Heart right ventricle (tissue), 16 donors: ENCODE measurements at regions not wholly inside any gene's neighbourhood (a gene's known extent, or its start where the extent isn't known, plus 50 kb on each side); places are given as distances from the start of the nearest gene placed in this dataset.

Source experiments
- ATAC-seq, 8 donors: fragments of 200-7000 bp; cut with Tn5 transposase; one replicate each; pipeline ENCODE4 v1.9.1; 2020; ENCODE audit warnings: mild to moderate bottlenecking in 8 of 8, moderate library complexity in 8 of 8, moderate number of reproducible peaks in 1 of 8
- DNase-seq, 2 donors: peaks; one replicate each; pipeline ENCODE4 v3.0.0-alpha.2; 2020
- H3K27ac ChIP-seq, 10 donors: fragments of 200-600 bp; sonication (generic) in 2 of 10; one replicate each; pipeline versions ENCODE4 v1.5.0 to v1.8.0; 2020 to 2022; ENCODE audit warnings: mild to moderate bottlenecking in 3 of 10
- H3K27me3 ChIP-seq, 7 donors: fragments of 200-600 bp; one replicate each; pipeline ENCODE4 v1.8.0; 2021 to 2022; ENCODE audit warnings: mild to moderate bottlenecking in 2 of 7
- H3K36me3 ChIP-seq, 9 donors: fragments of 200-600 bp; sonication (generic) in 1 of 9; one replicate each; pipeline versions ENCODE4 v1.5.0 to v1.8.0; 2020 to 2022; ENCODE audit warnings: mild to moderate bottlenecking in 2 of 9
- H3K4me1 ChIP-seq, 9 donors: fragments of 200-600 bp; sonication (generic) in 1 of 9; one replicate each; pipeline versions ENCODE4 v1.5.0 to v1.8.0; 2020 to 2022; ENCODE audit warnings: mild to moderate bottlenecking in 4 of 9
- H3K4me3 ChIP-seq, 10 donors: fragments of 200-600 bp; sonication (generic) in 2 of 10; one replicate each; pipeline versions ENCODE4 v1.5.0 to v1.8.0; 2020 to 2022; ENCODE audit warnings: mild to moderate bottlenecking in 7 of 10, moderate library complexity in 2 of 10
- H3K9me3 ChIP-seq, 11 donors: fragments of 200-600 bp in 10 of 11; sonication (generic) in 2 of 11; one replicate each; pipeline versions ENCODE4 v1.5.0 to v1.8.0; 2013 to 2022; ENCODE audit warnings: mild to moderate bottlenecking in 2 of 11, control low read depth in 1 of 11, moderate library complexity in 1 of 11
- CTCF ChIP-seq, 9 donors: fragments of 200-600 bp; sonication (generic) in 2 of 9; IDR thresholded peaks; one replicate each; pipeline versions ENCODE4 v1.5.0 to v1.8.0; 2021 to 2022; ENCODE audit warnings: antibody characterized with exemption in 9 of 9, mild to moderate bottlenecking in 5 of 9, moderate library complexity in 1 of 9
- WGBS, 2 donors: extraction: QIAGEN DNeasy Blood & Tissue Kit; methylation state at CpG; one replicate each; pipeline ENCODE4 v1.1.7; 2013; ENCODE audit warnings: inconsistent platforms in 1 of 2; 5-methylcytosine and 5-hydroxymethylcytosine counted together
- intact Hi-C, 10 donors: fragments of 100-400 bp; cut with DNase I; formaldehyde crosslinking; loops; one replicate each; pipeline versions ENCODE4 v1.11.1 to v1.14.2; 2022
- donor health status: Arrhythmogenic right ventricular cardiomyopathy.
- donor health status: ischemic (EF 13 %, LVEDD 7.1; RV severe dilation, severe dysfunction).
- donor health status: healthy with polysubstance abuse.
- donor health status: DM: no; HTN: yes; CAD: no.
- donor health status: DM: no; HTN: no; CAD: no.
- donor health status: ischemic (EF 25% LVEDD 6.9; RV normal size, moderate dysfunction).
- donor health status: ischemic (EF 25% LVEDD 5.7; RV mildly dilated, moderate dysfunction).
- donor health status: healthy.
- donor health status: DM: yes; HTN: yes; CAD: no.
- donor health status: Ischemic cardiomyopathy.
- donor health status: ischemic (EF 35%, LVEDD 5.7; RV mildly dilated, moderate dysfunction).
- donor health status: nonischemic (EF 11% LVEDD 7.7; RV severe dilation, severe dysfunction).
- donor health status: DM: yes; HTN: yes; CAD: no.
- donor health status: PGD.
- donor health status: ischemic (EF 29% LVEDD 5.4; RV normal size, mild dysfunction).
- donor health status: nonischemic (EF 23%, LVEDD 6.1; RV moderate dilation, normal function).

DNA sequence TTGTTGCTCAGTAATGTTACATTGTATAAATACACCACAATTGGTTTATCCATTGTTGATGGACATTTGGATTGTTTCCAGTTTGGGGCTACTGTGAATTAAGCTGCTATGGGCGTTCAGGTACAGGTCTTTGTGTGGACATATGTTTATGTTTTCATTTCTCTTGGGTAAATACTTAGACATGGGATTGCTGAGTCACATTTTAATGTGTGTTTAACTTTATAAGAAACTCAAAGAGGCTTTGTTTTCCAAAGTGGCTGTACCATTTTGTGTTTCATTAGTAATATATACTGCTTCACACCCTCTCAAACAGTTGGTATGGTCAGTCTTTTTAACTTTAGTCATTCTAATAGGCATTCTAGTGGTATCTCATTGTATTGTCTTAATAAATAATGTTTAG is 225.0 kb downstream of the SPTSSA start:
- ATAC-seq (no peak), DNase-seq (no peak)
- H3K27ac ChIP-seq = no peak overlapping the region
- 74% methylated on average over 1 of the region's 1 CpG for WGBS, 2 donors
- peaks cover 0 to 51% (median 10%) of the 10 kb centered on the region in 9 donors for H3K4me1 ChIP-seq
- H3K36me3 ChIP-seq = no peaks in the 10 kb centered on the region
- TF ChIP-seq CTCF (IDR thresholded peaks at IDR 0.05) = no peak
- intact Hi-C loops = loop anchor here in 3 of 10 donors (10.0 kb wide), 4 partner anchors 152 to 1662 kb away; no protein-coding TSS in a partner anchor
- H3K27me3 ChIP-seq = no peaks in the 10 kb centered on the region
- H3K9me3 ChIP-seq = no peaks in the 10 kb centered on the region
- no peak overlapping the region for H3K4me3 ChIP-seq

- 37 to 40% methylated on average over 5 of the region's 5 CpGs for WGBS, 2 donors
- no peaks in the 10 kb centered on the region for H3K36me3 ChIP-seq
- no peaks in the 10 kb centered on the region for H3K27me3 ChIP-seq
- ATAC-seq (peak in 6 of 8 donors; percentile 62 to 89 (median 65)), DNase-seq (no peak)
- H3K27ac ChIP-seq = peak overlapping the region in 4 of 10 donors; percentile 9 to 57 (median 20)
- no peaks in the 10 kb centered on the region for H3K9me3 ChIP-seq
- intact Hi-C loops = loop anchor here in 3 of 10 donors (10.0 kb wide), 4 partner anchors 151 to 1661 kb away; no protein-coding TSS in a partner anchor
- H3K4me3 ChIP-seq = no peak overlapping the region
- TF ChIP-seq CTCF (IDR thresholded peaks at IDR 0.05) = no peak
- peaks cover 3 to 56% (median 15%) of the 10 kb centered on the region in 9 donors for H3K4me1 ChIP-seq
Observed at GRCh38 chr14:34235643-34236300, 226.3 kb downstream of the SPTSSA start.

GRCh38 chr14:34234258-34234657 is 227.8 kb downstream of the SPTSSA start:
- H3K4me1 ChIP-seq = peaks cover 3 to 56% (median 15%) of the 10 kb centered on the region in 9 donors
- H3K36me3 ChIP-seq = no peaks in the 10 kb centered on the region
- DNase-seq = peak; percentile 67 to 70
- ATAC-seq = peak; percentile 63 to 95 (median 90)
- 53 to 73% methylated on average over 2 of the region's 2 CpGs for WGBS, 2 donors
- no peaks in the 10 kb centered on the region for H3K27me3 ChIP-seq
- H3K9me3 ChIP-seq = no peaks in the 10 kb centered on the region
- no peak for TF ChIP-seq CTCF (IDR thresholded peaks at IDR 0.05)
- no peak overlapping the region for H3K4me3 ChIP-seq
- H3K27ac ChIP-seq = peak overlapping the region in 3 of 10 donors; percentile 21 to 57 (median 31)
- intact Hi-C loops = loop anchor here in 5 of 10 donors (5.0 to 10.0 kb wide), 6 partner anchors 68 to 1659 kb away; no protein-coding TSS in a partner anchor

DNA sequence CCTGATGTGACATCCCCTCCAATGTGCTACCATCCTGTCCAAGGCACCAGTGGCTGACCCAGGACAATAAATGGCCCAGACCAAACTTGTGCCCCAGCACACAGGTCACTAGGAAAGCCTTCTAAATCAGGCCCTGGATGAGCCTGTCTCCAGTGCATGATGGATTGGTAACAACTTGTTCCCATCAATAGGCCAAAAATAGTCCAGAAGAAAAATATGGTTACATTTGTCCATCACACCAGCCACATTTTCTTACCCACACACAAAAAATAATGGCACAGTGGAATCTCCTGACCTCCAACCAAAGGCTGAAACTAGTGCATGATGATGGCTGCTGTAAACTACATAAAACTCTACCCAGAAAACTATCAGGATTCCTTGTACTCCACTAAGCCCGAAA is 228.4 kb downstream of the SPTSSA start:
- ATAC-seq = no peak
- H3K27me3 ChIP-seq = no peaks in the 10 kb centered on the region
- no peaks in the 10 kb centered on the region for H3K9me3 ChIP-seq
- H3K4me1 ChIP-seq = peaks cover 3 to 56% (median 15%) of the 10 kb centered on the region in 9 donors
- no peak for DNase-seq
- H3K27ac ChIP-seq = peak overlapping the region in 2 of 10 donors; percentile 19 to 31
- H3K36me3 ChIP-seq = no peaks in the 10 kb centered on the region
- H3K4me3 ChIP-seq = no peak overlapping the region
- TF ChIP-seq CTCF (IDR thresholded peaks at IDR 0.05) = no peak
- intact Hi-C loops = loop anchor here in 5 of 10 donors (5.0 to 10.0 kb wide), 6 partner anchors 69 to 1659 kb away; no protein-coding TSS in a partner anchor
- 97 to 100% methylated on average over 1 of the region's 1 CpG for WGBS, 2 donors
